OCI-LY7 (cell line): ENCODE measurements at regions not wholly inside any gene's neighbourhood (a gene's known extent, or its start where the extent isn't known, plus 50 kb on each side); places are given as distances from the start of the nearest gene placed in this dataset.

Experiments
- EZH2phosphoT487 ChIP-seq: fragments of 200-600 bp; sonication (generic); IDR thresholded peaks from 2 replicates; pipeline ENCODE4 v1.6.1; 2018; ENCODE audit warnings: low read depth, borderline replicate concordance, mild to moderate bottlenecking, mixed run types, antibody characterized with exemption, low read length, moderate library complexity, mixed read lengths
- TF ChIP-seq, protein P1 (sequence below): fragments of 200-600 bp; sonication (generic); conservative IDR thresholded peaks from 2 replicates; pipeline ENCODE4 v1.5.1; 2014; ENCODE audit warnings: mild to moderate bottlenecking, antibody characterized with exemption, low read length, moderate library complexity, mixed read lengths

DNA sequence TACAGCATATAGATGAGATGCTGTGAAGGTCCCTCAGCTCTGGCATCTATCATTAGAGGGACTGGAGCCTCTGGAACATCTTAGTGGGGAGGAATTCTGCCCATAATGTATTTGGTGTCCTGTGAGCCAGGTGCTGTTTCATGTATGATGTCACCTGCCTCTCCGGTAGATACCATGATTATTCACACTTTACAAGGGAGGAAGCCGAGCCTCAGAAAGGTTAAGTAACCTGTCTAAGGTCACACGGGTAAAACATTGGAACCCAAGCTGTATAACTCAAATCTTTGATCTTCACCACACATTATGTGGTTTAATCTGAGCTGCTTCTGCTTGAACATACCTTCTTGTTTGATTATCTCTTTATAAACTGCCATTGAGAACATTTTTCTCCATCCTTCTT is 442.8 kb downstream of the BCOR start:
- TF ChIP-seq, protein P1, sequence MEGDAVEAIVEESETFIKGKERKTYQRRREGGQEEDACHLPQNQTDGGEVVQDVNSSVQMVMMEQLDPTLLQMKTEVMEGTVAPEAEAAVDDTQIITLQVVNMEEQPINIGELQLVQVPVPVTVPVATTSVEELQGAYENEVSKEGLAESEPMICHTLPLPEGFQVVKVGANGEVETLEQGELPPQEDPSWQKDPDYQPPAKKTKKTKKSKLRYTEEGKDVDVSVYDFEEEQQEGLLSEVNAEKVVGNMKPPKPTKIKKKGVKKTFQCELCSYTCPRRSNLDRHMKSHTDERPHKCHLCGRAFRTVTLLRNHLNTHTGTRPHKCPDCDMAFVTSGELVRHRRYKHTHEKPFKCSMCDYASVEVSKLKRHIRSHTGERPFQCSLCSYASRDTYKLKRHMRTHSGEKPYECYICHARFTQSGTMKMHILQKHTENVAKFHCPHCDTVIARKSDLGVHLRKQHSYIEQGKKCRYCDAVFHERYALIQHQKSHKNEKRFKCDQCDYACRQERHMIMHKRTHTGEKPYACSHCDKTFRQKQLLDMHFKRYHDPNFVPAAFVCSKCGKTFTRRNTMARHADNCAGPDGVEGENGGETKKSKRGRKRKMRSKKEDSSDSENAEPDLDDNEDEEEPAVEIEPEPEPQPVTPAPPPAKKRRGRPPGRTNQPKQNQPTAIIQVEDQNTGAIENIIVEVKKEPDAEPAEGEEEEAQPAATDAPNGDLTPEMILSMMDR: no peak
- TF ChIP-seq EZH2phosphoT487: no peak
